HAP-1 (cell line): ENCODE measurements at regions not wholly inside any gene's neighbourhood (a gene's known extent, or its start where the extent isn't known, plus 50 kb on each side); places are given as distances from the start of the nearest gene placed in this dataset.

Experiments used
- DNase-seq, 2 experiments: peaks; one replicate each; pipeline ENCODE4 v3.0.0-alpha.2; 2016 to 2020; ENCODE audit warnings: low spot score in 2 of 2
- H3K27me3 ChIP-seq: fragments of 250-450 bp; sonication (Bioruptor Pico); 2 replicates; pipeline ENCODE4 v1.5.1; 2020; ENCODE audit warnings: low read depth, mild to moderate bottlenecking, moderate library complexity
- H3K36me3 ChIP-seq: fragments of 250-450 bp; sonication (Bioruptor Pico); replicated peaks from 2 replicates; pipeline ENCODE4 v1.5.1; 2020; ENCODE audit warnings: mild to moderate bottlenecking
- H3K4me1 ChIP-seq: fragments of 250-450 bp; sonication (Bioruptor Pico); 2 replicates; pipeline ENCODE4 v1.5.1; 2020; ENCODE audit warnings: mild to moderate bottlenecking
- H3K4me3 ChIP-seq: fragments of 250-450 bp; sonication (Bioruptor Pico); 2 replicates; pipeline ENCODE4 v1.5.1; 2020; ENCODE audit warnings: mild to moderate bottlenecking, moderate library complexity
- H3K9me3 ChIP-seq: fragments of 250-450 bp; sonication (Bioruptor Pico); 2 replicates; pipeline ENCODE4 v1.5.1; 2020; ENCODE audit warnings: mild to moderate bottlenecking, moderate library complexity
- in situ Hi-C: fragments of 300-500 bp; cut with MboI; formaldehyde crosslinking; loops from 3 replicates; pipeline ENCODE4 v1.14.3; 2020; ENCODE audit warnings: low sequenced_read_pairs, inconsistent platforms, mixed read lengths

DNA sequence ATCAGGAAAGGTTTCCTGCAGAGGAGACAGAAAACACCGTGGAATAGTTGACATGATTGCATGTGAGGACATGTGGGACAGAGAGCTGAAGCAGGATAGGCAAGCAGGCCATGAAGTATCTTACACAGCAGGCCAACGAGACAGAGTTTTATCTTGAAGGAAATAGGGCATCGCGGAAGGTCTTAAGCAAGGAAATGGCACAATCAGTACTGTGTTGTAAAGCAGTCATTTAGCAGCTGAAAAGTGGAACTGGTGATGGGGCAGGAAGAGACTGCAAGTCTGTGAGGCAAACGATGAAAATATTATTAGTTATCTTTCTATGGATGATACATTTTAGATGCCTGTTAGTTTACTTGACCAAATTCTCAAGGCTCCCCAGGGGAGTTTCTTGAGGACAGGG, 535.1 kb downstream of the SOX2 start:
- H3K27me3 ChIP-seq: no peaks in the 10 kb centered on the region
- no peak for DNase-seq
- in situ Hi-C loops: no loop called here
- no peaks in the 10 kb centered on the region for H3K9me3 ChIP-seq
- no peak overlapping the region for H3K4me3 ChIP-seq
- peaks cover 5% of the 10 kb centered on the region for H3K4me1 ChIP-seq
- H3K36me3 ChIP-seq: no peaks in the 10 kb centered on the region

DNA sequence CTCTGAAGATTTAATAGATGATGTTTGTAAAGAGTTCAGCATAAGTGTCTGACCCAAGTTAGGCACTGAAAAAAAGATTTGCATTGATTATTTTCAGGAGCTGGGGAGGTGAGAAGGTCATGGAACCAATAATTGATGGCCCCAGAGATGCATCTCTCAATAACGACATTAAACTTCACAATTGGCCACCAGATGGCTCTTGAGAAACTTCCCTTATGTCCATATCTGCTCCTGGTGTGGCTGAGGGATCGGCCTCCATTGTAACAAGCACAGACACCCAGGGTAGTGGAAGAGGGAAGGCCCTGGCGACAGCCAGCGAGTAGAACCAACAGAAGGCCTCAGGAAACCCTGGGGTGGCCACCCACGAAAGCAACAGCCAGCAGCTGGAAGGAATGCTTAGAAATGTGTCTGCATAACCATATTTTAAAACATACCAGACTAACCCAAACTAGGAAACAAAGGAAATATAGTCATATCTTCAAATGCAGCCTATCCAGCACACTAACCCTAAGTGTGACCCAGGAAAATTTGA, 536.7 kb downstream of the SOX2 start:
- no peaks in the 10 kb centered on the region for H3K9me3 ChIP-seq
- H3K36me3 ChIP-seq: no peaks in the 10 kb centered on the region
- no peaks in the 10 kb centered on the region; the same call in 1 of the 2 replicates for H3K4me1 ChIP-seq
- no peak overlapping the region for H3K4me3 ChIP-seq
- H3K27me3 ChIP-seq: no peaks in the 10 kb centered on the region
- DNase-seq: peak in 1 of 2 experiments; percentile 19
- in situ Hi-C loops: no loop called here

DNA sequence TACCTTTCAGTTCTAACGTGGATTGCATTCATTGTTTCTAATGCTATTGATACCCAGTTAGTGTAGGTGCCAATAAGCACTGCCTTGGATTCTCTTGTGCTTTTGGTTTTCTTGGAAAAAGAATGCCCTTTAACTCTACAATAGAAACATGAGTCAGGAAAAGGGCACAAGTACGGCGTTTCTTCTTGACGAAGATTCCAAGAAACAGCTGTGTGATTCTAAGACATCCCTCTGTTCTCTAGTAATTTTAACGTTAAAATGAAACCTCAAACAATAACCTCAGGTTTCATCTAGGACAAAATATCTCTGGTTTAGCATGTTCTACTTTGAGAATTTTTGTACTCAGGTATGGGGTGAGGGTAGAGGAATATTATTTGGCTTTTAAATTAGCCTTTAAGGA, 540.5 kb upstream of the ATP11B start:
- no peaks in the 10 kb centered on the region for H3K27me3 ChIP-seq
- no peaks in the 10 kb centered on the region for H3K9me3 ChIP-seq
- H3K36me3 ChIP-seq: no peaks in the 10 kb centered on the region
- no peak for DNase-seq
- in situ Hi-C loops: loop anchor here (25.0 kb wide), 1 partner anchor 541 kb away; the partner anchor contains the start of gene SOX2
- H3K4me3 ChIP-seq: no peak overlapping the region
- no peaks in the 10 kb centered on the region for H3K4me1 ChIP-seq

DNA sequence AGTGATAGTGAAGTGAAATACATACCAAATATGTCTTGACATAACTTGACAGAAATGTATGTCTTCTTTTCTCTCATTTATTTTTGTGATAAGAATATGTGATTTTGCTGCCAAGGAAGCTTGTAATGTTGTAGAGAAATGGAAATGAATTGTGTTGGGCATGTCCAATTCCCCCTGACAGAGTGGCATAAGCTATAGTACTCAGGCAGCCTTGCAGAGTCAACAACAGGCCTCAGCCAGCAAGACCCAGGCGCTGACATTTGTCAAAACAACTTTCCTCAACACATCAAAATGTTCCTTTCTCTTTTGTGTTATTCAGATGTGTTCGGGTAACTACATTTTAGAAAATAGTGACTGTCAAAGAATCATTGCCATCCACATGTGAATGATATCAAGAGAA, 538.1 kb upstream of the ATP11B start:
- Histone ChIP-seq H3K4me3 (no peak overlapping the region), H3K9me3 (no peaks in the 10 kb centered on the region), H3K4me1 (no peaks in the 10 kb centered on the region), H3K36me3 (no peaks in the 10 kb centered on the region), H3K27me3 (peaks cover under 1% of the 10 kb centered on the region; the same call in 1 of the 2 replicates)
- in situ Hi-C loops: loop anchor here (25.0 kb wide), 1 partner anchor 543 kb away; the partner anchor contains the start of gene SOX2
- DNase-seq: no peak

DNA sequence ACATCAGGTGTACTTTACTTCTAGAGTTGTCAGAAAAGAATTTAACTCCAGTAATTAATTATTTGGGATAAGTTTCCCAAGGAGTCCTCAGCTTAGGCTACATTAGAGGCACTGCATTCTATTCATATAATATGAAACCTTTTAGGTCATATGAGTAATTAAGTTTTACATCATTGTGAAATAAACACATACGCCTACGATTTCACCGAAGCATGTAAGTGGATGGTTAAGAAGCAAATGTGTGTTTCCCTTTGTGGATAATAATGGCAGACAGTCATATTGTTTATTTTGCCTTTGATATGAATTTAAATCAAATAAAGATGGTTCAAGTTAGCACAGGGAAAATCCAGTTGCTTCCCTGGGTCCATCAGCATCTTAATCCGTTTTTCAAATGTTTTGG, 535.9 kb upstream of the ATP11B start:
- DNase-seq: no peak

DNA sequence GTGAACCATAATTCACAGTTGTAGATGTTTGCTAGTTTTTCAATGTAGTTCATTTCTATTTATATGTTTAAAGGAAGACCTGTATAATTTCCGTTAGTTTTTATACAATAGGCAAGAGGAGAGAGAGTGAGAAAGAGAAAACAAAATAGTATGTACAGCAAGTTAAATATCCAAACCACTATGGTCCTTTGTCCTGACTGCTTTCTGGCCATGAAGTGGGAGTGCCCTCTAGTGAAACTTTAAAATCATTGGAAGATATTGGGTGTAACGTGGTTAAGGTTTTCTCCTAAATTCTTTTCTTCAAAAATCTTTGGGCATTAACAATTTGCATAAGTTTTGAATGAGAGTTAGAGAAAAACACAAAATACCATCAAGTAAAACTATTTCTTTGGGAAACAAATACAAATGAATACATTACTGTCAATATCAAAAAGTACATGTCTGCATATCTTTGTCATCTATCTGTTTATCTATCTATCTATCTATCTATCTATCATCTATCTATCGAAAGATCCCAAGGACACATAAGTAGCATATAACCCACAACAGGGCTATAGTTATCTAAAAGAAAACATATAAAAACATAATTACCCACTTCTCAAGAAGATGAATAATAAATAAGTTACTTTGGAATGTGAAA, 534.6 kb upstream of the ATP11B start:
- H3K36me3 ChIP-seq: no peaks in the 10 kb centered on the region
- no peaks in the 10 kb centered on the region for H3K9me3 ChIP-seq
- peaks cover 10% of the 10 kb centered on the region for H3K27me3 ChIP-seq
- in situ Hi-C loops: loop anchor here (25.0 kb wide), 1 partner anchor 546 kb away; the partner anchor contains the start of gene SOX2
- peak; percentile 28 to 71 for DNase-seq
- H3K4me3 ChIP-seq: no peak overlapping the region
- H3K4me1 ChIP-seq: no peaks in the 10 kb centered on the region

More for the DNA sequence above, 535.9 kb upstream of the ATP11B start:
- Histone ChIP-seq H3K27me3 (peaks cover 10% of the 10 kb centered on the region), H3K9me3 (no peaks in the 10 kb centered on the region), H3K4me3 (no peak overlapping the region), H3K4me1 (no peaks in the 10 kb centered on the region), H3K36me3 (no peaks in the 10 kb centered on the region)
- in situ Hi-C loops: loop anchor here (25.0 kb wide), 1 partner anchor 545 kb away; the partner anchor contains the start of gene SOX2

DNA sequence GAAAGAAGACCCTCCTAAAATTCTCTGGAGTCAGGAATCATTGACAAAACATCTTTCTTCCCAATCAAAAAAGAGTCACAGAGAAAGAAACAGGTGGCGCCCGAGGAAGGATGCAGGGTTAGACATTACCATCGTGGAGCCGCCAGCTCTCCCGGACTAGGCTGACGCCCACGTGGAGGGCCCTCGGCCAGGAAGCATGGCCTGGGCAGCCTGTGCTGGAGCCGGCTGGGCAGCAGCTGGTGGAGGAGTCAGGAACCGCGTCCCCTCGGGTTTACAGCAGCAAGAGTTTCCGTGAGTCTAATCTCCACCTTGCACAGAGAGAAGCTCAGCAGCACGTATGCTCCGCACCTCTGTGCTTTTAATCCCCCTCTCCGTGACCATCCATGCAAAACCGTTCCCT, 533.7 kb upstream of the ATP11B start:
- Histone ChIP-seq H3K27me3 (peaks cover 15% of the 10 kb centered on the region), H3K4me1 (no peaks in the 10 kb centered on the region), H3K36me3 (no peaks in the 10 kb centered on the region), H3K4me3 (no peak overlapping the region), H3K9me3 (no peaks in the 10 kb centered on the region)
- peak in 1 of 2 experiments; percentile 11 for DNase-seq
- in situ Hi-C loops: loop anchor here (25.0 kb wide), 1 partner anchor 547 kb away; the partner anchor contains the start of gene SOX2

DNA sequence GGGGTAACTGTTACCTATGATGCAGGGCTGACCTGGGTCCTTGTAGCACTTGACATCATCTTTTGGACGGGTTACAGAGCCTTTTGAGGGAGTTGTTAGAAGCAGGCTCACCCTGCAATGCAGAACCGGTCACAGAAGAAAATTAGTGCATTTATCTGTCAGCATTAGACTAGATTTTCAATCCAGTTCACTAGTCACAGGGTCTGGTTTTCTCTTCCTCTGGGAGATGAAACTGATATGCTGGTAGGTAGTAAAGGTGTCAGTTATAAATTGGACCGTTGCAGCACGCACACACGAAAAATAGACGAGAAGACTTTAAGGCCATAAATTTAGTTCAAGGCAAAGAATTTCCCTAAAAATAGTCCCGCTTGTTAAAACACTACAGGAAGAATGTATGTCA, 532.3 kb upstream of the ATP11B start:
- H3K4me1 ChIP-seq: no peaks in the 10 kb centered on the region
- in situ Hi-C loops: loop anchor here (25.0 kb wide), 1 partner anchor 549 kb away; the partner anchor contains the start of gene SOX2

DNA sequence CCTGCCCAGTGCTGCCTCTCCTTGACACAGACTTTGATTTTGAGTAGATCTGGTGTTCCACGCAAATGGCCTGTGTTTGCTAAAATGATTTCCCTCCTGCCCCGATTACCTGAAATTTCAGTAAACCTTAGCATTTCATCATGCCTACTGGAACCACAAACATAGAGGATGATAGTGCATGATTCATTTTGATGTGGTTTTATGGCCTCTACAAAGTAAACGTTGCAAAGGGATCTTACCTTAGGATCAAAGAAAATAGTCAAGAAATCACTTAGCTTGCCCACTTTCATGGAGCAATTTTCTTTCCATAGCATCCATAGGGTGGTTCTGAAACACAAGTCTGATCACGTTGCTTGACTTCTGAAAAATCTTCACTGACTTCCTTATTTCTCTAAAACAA, 524.6 kb upstream of the ATP11B start:
- Histone ChIP-seq H3K27me3 (peaks cover 5% of the 10 kb centered on the region), H3K9me3 (no peaks in the 10 kb centered on the region), H3K4me3 (no peak overlapping the region), H3K4me1 (no peaks in the 10 kb centered on the region), H3K36me3 (no peaks in the 10 kb centered on the region)
- in situ Hi-C loops: loop anchor here (25.0 kb wide), 1 partner anchor 556 kb away; the partner anchor contains the start of gene SOX2
- no peak for DNase-seq

More for the DNA sequence above, 532.3 kb upstream of the ATP11B start:
- H3K9me3 ChIP-seq: no peaks in the 10 kb centered on the region
- peaks cover 15% of the 10 kb centered on the region for H3K27me3 ChIP-seq
- DNase-seq: no peak
- no peaks in the 10 kb centered on the region for H3K36me3 ChIP-seq
- H3K4me3 ChIP-seq: no peak overlapping the region

DNA sequence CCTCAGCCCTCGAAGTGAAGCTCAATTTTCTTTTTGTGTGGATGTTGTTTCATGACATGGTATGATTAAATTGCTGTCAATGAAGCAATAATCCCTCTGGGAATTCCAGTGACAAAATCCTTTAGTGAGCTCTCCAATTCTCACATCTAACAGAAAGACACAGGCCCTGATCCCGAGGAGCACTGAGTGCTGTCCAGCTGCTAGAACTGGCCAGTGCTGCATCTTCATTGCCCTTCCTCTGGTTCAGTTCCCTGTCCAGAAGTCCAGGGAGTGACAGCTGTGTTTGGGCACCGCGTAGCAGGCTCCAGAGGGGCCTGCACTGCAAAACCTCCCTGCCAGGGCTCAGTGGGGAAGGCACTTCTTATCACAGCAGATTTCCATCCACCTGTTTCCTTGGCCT, 516.8 kb upstream of the ATP11B start:
- Histone ChIP-seq H3K4me1 (peaks cover 7% of the 10 kb centered on the region), H3K36me3 (no peaks in the 10 kb centered on the region), H3K4me3 (no peak overlapping the region), H3K9me3 (no peaks in the 10 kb centered on the region), H3K27me3 (0 out of 2 replicates have a peak, but pooled peaks cover 4% of the 10 kb centered on the region)
- in situ Hi-C loops: no loop called here
- no peak for DNase-seq

DNA sequence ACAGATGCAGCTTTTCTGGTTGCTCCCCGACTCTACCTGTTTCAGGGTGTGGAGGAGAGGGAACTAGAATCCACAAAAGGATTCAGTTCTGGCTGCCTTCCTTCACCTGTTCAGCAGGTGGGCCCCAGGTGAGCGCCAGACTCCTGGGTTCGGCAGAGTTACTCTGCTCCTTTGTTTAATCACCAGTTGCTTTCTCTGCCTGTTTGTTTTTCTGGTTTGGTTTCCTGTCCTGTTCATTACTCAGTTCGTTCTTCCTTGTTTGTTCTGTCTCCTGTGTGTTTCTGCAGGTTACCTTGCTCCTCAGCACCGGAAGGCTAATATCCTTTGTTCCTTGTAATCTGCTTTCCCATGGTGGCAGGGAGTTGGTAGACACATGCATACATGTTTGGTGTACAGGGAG, 508.5 kb upstream of the ATP11B start:
- no peak for DNase-seq
- no peaks in the 10 kb centered on the region for H3K9me3 ChIP-seq
- no peaks in the 10 kb centered on the region for H3K4me1 ChIP-seq
- H3K36me3 ChIP-seq: no peaks in the 10 kb centered on the region
- no peak overlapping the region for H3K4me3 ChIP-seq
- in situ Hi-C loops: no loop called here
- peaks cover 19% of the 10 kb centered on the region for H3K27me3 ChIP-seq

DNA sequence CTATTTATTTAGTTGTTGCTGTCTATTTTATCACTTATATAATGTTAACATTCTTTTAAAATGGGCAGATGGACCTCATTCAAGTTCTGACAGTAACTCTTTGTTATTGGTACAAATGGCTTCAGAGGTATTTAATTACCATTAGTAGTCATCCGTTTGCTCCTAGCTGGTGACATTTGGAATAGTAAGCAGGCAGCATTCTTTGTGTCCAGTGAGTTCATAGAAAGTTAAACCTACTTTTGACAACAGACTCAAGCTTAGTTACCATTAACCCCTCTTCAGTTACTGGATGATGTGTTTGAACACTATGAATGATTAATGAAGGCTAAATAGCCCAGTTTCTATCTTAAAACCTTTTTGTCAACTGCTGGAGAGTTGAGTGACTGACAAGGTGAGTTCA, 500.7 kb upstream of the ATP11B start:
- Histone ChIP-seq H3K4me3 (no peak overlapping the region), H3K27me3 (peaks cover 3% of the 10 kb centered on the region; the same call in 1 of the 2 replicates), H3K9me3 (no peaks in the 10 kb centered on the region; the same call in 1 of the 2 replicates), H3K36me3 (no peaks in the 10 kb centered on the region), H3K4me1 (no peaks in the 10 kb centered on the region)
- no peak for DNase-seq
- in situ Hi-C loops: no loop called here

DNA sequence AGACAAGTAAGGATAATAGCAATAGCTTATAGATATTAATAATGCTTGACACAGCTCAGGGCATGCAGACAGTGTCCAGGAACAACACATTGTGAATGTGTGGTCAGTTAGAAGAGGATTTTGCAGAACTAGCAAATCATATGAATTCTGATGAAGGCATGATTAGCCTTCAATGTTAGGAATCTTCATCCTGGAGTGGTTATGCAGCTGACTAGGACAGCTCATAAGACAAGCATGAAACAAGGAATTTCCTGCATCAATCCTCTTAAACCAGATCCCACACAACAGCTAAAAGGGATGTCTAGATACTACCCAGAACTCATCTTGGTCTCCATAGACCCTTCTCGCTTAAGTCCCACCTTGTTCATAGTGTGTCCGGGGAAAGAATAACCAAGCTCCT, 499.0 kb upstream of the ATP11B start:
- Histone ChIP-seq H3K4me3 (no peak overlapping the region), H3K27me3 (peaks cover 2% of the 10 kb centered on the region; the same call in 1 of the 2 replicates), H3K36me3 (no peaks in the 10 kb centered on the region), H3K4me1 (no peaks in the 10 kb centered on the region), H3K9me3 (no peaks in the 10 kb centered on the region; the same call in 1 of the 2 replicates)
- DNase-seq: no peak
- in situ Hi-C loops: no loop called here

DNA sequence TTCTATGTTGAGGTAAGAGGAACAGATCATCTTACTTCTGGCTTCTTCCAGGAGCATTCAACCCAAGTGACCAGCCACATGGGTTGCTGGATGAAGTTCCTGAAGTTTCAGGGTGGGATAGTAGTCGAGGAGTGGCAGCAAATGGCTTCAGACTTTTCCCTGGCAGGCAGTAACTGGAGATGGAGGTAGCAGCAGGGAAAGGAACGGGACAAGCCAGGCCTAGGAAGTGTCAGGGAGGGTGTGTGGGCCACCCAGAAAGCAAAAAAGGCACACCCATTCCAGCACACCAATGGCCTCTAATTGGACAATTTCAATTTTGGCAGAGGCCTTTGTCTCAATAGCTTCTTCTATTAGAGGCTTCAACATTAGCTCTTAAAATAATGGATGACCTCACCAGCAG, 498.6 kb upstream of the ATP11B start:
- in situ Hi-C loops: no loop called here
- no peak overlapping the region for H3K4me3 ChIP-seq
- H3K27me3 ChIP-seq: peaks cover 1% of the 10 kb centered on the region; the same call in 1 of the 2 replicates
- no peaks in the 10 kb centered on the region for H3K36me3 ChIP-seq
- no peaks in the 10 kb centered on the region; the same call in 1 of the 2 replicates for H3K9me3 ChIP-seq
- H3K4me1 ChIP-seq: no peaks in the 10 kb centered on the region
- no peak for DNase-seq
